Mucosa of descending colon (tissue), 3 donors: ENCODE measurements at regions not wholly inside any gene's neighbourhood (a gene's known extent, or its start where the extent isn't known, plus 50 kb on each side); places are given as distances from the start of the nearest gene placed in this dataset.

ENCODE experiments used
- ATAC-seq: fragments of 200-7000 bp; cut with Tn5 transposase; one replicate; pipeline ENCODE4 v1.9.1; 2020; ENCODE audit warnings: mild to moderate bottlenecking, moderate library complexity
- DNase-seq, 3 donors: peaks; one replicate each; pipeline ENCODE4 v3.0.0-alpha.2; 2020
- H3K36me3 ChIP-seq: fragments of 200-600 bp; one replicate; pipeline ENCODE4 v1.8.0; 2021; ENCODE audit warnings: low read depth, mild to moderate bottlenecking
- H3K4me1 ChIP-seq: fragments of 200-600 bp; one replicate; pipeline ENCODE4 v1.8.0; 2021; ENCODE audit warnings: low read depth, mild to moderate bottlenecking
- H3K4me3 ChIP-seq: fragments of 200-600 bp; one replicate; pipeline ENCODE4 v1.8.0; 2021; ENCODE audit warnings: mild to moderate bottlenecking
- H3K9me3 ChIP-seq: fragments of 200-600 bp; one replicate; pipeline ENCODE4 v1.8.0; 2021; ENCODE audit warnings: mild to moderate bottlenecking
- intact Hi-C, 2 donors: fragments of 100-400 bp; cut with DNase I in 1 of 2; cut with micrococcal nuclease in 1 of 2; formaldehyde crosslinking; loops; one replicate each; pipeline versions ENCODE4 v1.11.0 to v1.11.1; 2022; cut with DNase I, micrococcal nuclease
- TF ChIP-seq, protein P1 (sequence below): fragments of 200-600 bp; IDR thresholded peaks from one replicate; pipeline ENCODE4 v1.8.0; 2022; ENCODE audit warnings: antibody characterized with exemption, mild to moderate bottlenecking
- donor health status: DM: no; HTN: no; CAD: no; lungs with moderate emphysema.
- donor health status: DM: no; HTN: no; CAD: no.
- donor health status: DM: no; HTN: yes; CAD: no.

DNA sequence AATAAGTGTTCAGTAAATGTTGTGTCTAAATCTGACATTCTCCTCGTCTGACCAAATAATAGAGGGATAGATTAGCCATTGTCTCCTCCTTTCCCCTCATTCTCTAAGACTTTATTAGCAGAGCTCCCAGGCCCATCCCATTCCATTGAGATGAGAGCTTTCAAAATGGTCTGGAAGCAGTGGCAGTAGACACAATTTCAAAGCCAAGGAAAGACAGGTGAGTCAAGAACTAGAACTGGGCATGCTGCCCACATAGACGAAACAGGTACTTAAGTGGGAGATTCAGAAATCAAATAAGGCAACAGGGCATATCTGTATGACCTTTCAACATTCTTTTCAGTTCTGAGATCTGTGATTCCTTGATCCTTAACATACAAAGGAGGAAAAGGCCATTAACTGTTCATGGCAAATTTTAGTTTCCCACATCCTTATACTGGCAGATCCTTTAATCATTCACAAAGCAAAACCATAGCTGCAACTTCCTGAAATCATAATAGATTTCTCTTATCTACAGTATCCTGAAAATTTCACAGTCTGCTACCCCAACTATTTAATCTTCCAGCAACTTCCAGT, 96.6 kb upstream of the KCNA4 start:
- H3K9me3 ChIP-seq: no peaks in the 10 kb centered on the region
- no peak for DNase-seq
- no peak for ATAC-seq
- H3K4me3 ChIP-seq: no peak overlapping the region
- intact Hi-C loops: no loop called here
- H3K4me1 ChIP-seq: no peaks in the 10 kb centered on the region
- TF ChIP-seq, protein P1, sequence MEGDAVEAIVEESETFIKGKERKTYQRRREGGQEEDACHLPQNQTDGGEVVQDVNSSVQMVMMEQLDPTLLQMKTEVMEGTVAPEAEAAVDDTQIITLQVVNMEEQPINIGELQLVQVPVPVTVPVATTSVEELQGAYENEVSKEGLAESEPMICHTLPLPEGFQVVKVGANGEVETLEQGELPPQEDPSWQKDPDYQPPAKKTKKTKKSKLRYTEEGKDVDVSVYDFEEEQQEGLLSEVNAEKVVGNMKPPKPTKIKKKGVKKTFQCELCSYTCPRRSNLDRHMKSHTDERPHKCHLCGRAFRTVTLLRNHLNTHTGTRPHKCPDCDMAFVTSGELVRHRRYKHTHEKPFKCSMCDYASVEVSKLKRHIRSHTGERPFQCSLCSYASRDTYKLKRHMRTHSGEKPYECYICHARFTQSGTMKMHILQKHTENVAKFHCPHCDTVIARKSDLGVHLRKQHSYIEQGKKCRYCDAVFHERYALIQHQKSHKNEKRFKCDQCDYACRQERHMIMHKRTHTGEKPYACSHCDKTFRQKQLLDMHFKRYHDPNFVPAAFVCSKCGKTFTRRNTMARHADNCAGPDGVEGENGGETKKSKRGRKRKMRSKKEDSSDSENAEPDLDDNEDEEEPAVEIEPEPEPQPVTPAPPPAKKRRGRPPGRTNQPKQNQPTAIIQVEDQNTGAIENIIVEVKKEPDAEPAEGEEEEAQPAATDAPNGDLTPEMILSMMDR: no peak
- H3K36me3 ChIP-seq: no peaks in the 10 kb centered on the region

DNA sequence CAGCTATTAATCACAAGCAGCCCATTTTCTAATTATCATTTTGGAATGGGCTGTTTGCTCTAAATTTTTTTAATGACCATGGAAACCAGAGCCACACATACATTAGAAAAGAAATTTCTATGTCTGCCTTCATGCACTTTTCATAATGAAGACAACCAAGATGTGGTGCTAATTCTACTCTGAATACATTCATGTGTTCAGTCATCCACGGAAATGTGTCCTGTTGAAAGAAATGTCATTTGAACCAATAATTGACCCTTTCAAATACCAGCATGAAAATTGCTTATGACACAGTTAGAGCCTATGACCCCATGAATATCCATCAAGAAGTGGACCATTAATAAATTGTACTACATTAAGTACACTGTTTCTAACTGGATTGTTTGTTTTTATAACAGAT, 99.7 kb upstream of the KCNA4 start:
- TF ChIP-seq, protein P1: no peak
- H3K4me3 ChIP-seq: no peak overlapping the region
- DNase-seq (no peak), ATAC-seq (no peak)
- no peaks in the 10 kb centered on the region for H3K36me3 ChIP-seq
- H3K9me3 ChIP-seq: no peaks in the 10 kb centered on the region
- intact Hi-C loops: no loop called here
- no peaks in the 10 kb centered on the region for H3K4me1 ChIP-seq

DNA sequence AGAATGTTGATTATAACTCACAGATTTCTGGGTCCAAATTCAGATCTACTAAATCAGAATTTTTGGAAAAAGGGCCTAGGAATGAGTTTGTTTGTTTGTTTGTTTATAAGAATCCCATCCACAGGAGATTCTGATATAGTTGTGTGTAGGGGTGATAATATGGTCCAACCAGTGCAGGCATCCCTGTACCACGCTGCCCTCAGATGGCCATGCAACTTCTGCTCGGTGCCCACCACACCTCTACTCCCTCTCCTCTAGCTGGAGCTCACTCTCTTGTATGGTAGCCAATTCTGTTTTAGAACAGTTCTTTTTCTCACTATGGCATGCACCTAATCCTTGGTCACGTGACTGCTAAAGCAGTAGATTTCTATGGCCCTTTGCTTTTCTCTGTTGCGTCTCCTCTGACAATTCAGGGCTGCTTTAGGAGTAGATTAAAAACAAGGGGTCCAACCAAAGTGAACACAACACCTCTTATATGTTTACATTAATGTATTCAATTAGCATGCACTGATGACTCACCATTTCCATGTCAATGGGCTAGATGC, 103.3 kb upstream of the KCNA4 start:
- Histone ChIP-seq H3K4me3 (no peak overlapping the region), H3K9me3 (no peaks in the 10 kb centered on the region), H3K36me3 (no peaks in the 10 kb centered on the region), H3K4me1 (no peaks in the 10 kb centered on the region)
- no peak for DNase-seq
- intact Hi-C loops: no loop called here
- no peak for ATAC-seq
- TF ChIP-seq, protein P1: no peak

DNA sequence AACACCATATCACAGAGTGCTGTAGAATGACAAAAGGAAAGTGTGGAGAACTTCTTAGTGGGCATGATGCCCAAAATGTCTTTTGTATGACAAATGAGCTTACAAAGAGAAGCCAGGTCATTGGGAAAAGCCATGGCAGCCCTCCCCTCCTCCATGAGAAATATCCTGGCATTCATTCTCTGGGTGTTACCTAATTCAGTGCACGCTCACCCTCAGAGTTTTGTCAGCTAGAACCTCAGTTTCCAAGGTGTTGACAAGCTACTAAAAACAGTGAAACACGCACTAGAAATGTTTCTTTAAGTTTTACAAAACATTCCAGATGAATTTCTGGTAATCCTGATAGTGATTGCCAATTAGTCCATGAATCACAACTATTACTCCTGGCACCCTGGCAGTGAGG, 105.4 kb upstream of the FSHB start:
- TF ChIP-seq, protein P1: no peak
- no peaks in the 10 kb centered on the region for H3K4me1 ChIP-seq
- H3K4me3 ChIP-seq: no peak overlapping the region
- no peak for ATAC-seq
- intact Hi-C loops: no loop called here
- no peak for DNase-seq
- no peaks in the 10 kb centered on the region for H3K36me3 ChIP-seq
- H3K9me3 ChIP-seq: no peaks in the 10 kb centered on the region

DNA sequence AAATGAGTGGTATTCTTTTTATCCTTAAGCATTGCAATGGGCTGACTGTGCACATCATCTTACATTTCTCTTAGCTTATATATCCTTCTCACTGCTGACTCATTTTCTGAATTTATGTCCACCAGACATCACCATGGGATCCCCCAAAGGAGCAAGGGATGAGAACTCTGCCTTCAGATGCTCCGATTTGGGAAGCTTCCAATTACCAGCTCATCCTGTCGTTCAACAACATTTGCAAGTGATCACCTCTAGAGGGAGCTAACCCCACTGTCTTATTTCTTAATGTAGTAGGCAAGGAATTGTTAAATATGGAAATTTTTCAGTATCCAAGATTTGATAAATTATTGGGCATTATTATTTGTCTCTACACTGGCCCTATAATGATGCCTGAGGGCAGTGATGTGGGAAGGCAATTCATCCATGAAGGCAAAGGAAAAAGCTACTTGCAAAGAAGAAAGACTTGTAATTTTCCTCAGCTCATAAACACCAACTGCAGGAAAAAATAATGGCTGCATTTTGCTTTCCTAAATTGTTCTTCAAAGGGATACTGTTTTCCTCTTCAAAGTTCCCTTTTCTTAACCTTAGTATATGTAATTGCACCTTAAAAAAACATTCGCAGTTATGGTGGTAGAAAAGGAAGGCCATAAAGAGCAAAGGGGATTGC, 102.4 kb upstream of the FSHB start:
- TF ChIP-seq, protein P1: no peak
- Histone ChIP-seq H3K4me1 (no peaks in the 10 kb centered on the region), H3K9me3 (no peaks in the 10 kb centered on the region), H3K36me3 (no peaks in the 10 kb centered on the region), H3K4me3 (no peak overlapping the region)
- peak; percentile 24 for ATAC-seq
- DNase-seq: peak in 1 of 3 donors; percentile 9
- intact Hi-C loops: no loop called here
